Frontal cortex (tissue), 3 donors: ENCODE measurements at regions not wholly inside any gene's neighbourhood (a gene's known extent, or its start where the extent isn't known, plus 50 kb on each side); places are given as distances from the start of the nearest gene placed in this dataset.
A peak's percentile ranks its signal among the peaks of the same experiment; 100 is the strongest.

Experiments
- DNase-seq, 2 donors: peaks; one replicate each; pipeline ENCODE4 v3.0.0; 2012; ENCODE audit warnings: low spot score in 2 of 2
- FAIRE-seq: peaks from 2 replicates; lab custom pipeline; 2012; peaks lifted over from hg19 to GRCh38; lab: Jason Lieb, UNC
- donor health status: control.
- donor health status: control.
- donor health status: control.

GRCh38 chr22:22408731-22409696 is 99.5 kb downstream of the ZNF280B start:
- FAIRE-seq, result no peak
- DNase-seq, result peak in 1 of 2 donors; percentile 37

DNA sequence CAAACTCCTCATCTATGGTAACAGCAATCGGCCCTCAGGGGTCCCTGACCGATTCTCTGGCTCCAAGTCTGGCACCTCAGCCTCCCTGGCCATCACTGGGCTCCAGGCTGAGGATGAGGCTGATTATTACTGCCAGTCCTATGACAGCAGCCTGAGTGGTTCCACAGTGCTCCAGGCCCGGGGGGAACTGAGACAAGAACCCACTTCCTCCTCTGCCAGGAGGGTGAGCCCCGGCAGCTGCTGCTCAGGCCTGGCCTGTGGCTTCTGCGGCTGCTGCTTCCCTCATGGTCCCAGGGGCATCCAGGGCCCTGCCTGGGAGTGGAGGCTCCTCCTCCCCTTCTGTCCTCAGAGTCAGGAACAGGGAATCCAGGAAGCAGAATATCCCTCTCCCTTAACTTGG is 98.4 kb downstream of the ZNF280B start:
- no peak for FAIRE-seq
- DNase-seq, result no peak

GRCh38 chr22:22410677-22411076 is 97.9 kb downstream of the ZNF280B start:
- no peak for DNase-seq
- FAIRE-seq, result no peak

GRCh38 chr22:22414266-22414665 is 94.3 kb downstream of the ZNF280B start:
- DNase-seq (no peak), FAIRE-seq (no peak)

GRCh38 chr22:22417495-22418162 is 90.9 kb downstream of the ZNF280B start:
- DNase-seq, result no peak
- no peak for FAIRE-seq

- DNase-seq, result no peak
Observed at GRCh38 chr22:22418163-22418549, 90.4 kb downstream of the ZNF280B start.

DNA sequence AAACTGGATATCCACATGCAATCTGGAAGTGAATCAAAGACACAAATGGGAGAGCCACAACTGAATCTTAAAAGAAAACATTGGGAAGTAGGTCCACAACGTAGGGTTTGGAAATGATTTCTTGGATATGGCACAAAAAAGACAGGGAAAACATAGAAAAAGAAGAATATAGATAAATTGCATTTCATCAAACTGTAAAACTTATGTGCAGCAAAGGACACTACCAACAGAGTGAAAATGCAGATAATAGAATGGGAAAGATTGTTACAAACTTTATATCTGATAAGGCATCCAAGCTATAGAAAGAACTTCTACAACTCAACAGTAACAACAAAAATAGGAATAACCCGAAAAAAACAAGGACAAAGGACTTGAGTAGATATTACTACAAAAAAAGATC is 89.6 kb downstream of the ZNF280B start:
- FAIRE-seq, result no peak
- no peak for DNase-seq

More at GRCh38 chr22:22418163-22418549, 90.4 kb downstream of the ZNF280B start:
- FAIRE-seq, result no peak

GRCh38 chr22:22420580-22420979 is 88.0 kb downstream of the ZNF280B start:
- FAIRE-seq, result no peak
- no peak for DNase-seq

GRCh38 chr22:22421392-22421791 is 87.2 kb downstream of the ZNF280B start:
- DNase-seq (no peak), FAIRE-seq (no peak)

GRCh38 chr22:22422629-22423112 is 85.9 kb downstream of the ZNF280B start:
- FAIRE-seq, result no peak
- DNase-seq, result peak in 1 of 2 donors; percentile 17

DNA sequence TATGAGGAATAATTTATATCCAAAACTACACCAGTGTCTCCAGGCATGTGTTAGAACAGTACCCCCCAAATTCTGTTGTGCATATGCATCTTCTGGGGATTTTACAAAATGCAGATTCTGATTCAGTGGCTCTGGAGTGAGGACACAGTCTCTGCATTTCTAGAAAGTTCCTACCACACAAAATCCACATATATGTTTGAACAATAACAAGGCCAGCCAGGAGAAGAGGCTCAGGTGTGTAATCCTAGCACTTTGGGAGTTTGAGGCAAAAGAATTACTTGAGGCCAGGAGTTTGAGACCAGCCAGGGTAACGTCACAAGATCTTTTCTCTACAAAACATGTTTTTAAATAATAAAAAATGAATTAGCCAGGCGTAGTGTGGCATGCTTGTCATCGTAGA is 84.9 kb downstream of the ZNF280B start:
- FAIRE-seq (no peak), DNase-seq (no peak)

- no peak for FAIRE-seq
- DNase-seq, result no peak
Observed at GRCh38 chr22:22424210-22424800, 84.2 kb downstream of the ZNF280B start.

DNA sequence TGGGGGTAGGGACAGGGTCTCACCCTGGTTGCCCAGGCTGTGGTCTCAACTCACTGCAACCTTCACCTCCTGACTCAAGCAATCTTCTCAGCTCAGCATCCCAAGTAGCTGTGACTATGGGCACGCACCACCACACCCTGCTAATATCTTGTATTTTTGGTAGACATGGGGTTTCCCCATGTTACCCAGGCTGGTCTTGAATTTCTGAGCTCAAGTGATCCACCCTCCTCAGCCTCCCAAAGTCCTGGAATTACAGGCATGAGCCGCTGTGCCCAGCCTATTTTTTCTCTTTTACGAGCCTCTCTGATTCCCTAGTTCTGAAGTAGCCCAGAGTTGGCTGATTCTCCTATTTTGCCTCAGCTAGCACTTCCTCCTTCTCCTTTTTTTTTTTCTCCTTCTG is 83.6 kb downstream of the ZNF280B start:
- FAIRE-seq (no peak), DNase-seq (no peak)

GRCh38 chr22:22425356-22425755 is 83.2 kb downstream of the ZNF280B start:
- FAIRE-seq (no peak), DNase-seq (no peak)

- FAIRE-seq (no peak), DNase-seq (no peak)
Observed at GRCh38 chr22:22425783-22426624, 82.5 kb downstream of the ZNF280B start.

DNA sequence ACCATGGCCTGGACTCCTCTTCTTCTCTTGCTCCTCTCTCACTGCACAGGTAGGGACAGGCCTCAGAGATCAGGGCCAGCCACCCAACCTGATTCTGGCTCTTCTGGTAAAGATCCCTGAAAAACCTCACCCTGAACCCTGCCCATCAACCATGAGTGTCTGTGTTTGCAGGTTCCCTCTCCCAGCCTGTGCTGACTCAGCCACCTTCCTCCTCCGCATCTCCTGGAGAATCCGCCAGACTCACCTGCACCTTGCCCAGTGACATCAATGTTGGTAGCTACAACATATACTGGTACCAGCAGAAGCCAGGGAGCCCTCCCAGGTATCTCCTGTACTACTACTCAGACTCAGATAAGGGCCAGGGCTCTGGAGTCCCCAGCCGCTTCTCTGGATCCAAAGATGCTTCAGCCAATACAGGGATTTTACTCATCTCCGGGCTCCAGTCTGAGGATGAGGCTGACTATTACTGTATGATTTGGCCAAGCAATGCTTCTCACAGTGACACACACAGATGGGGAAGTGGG is 80.9 kb downstream of the ZNF280B start:
- DNase-seq (no peak), FAIRE-seq (no peak)

- FAIRE-seq (no peak), DNase-seq (no peak)
Observed at GRCh38 chr22:22428222-22429098, 80.1 kb downstream of the ZNF280B start.

GRCh38 chr22:22429369-22430108 is 79.0 kb downstream of the ZNF280B start:
- no peak for DNase-seq
- no peak for FAIRE-seq
